SK-N-SH (cell line): ENCODE measurements at regions not wholly inside any gene's neighbourhood (a gene's known extent, or its start where the extent isn't known, plus 50 kb on each side); places are given as distances from the start of the nearest gene placed in this dataset.

Experiments
- CTCF ChIA-PET: fragments of 300-600, 350-600 bp; formaldehyde crosslinking; extraction: SDS; loops from one replicate; lab custom pipeline; 2021; lab: Yijun Ruan, JAX
- POLR2A ChIA-PET: fragments of 350-600 bp; sonication (Branson Sonifier 250); formaldehyde crosslinking; extraction: SDS; loops from one replicate; lab custom pipeline; 2020; ENCODE audit warnings: antibody characterized with exemption, inconsistent platforms; lab: Yijun Ruan, JAX
- DNase-seq: peaks from one replicate; pipeline ENCODE4 v3.0.0; 2012
- H2AFZ ChIP-seq: fragments of 200-600 bp; sonication (generic); 2 replicates; pipeline ENCODE4 v1.8.1; 2016; ENCODE audit warnings: antibody characterized with exemption, mild to moderate bottlenecking, low read depth
- H3F3A ChIP-seq: fragments of 200-600 bp; sonication (generic); replicated peaks from 2 replicates; pipeline ENCODE3; 2016; ENCODE audit warnings: antibody characterized with exemption, mild to moderate bottlenecking; ENCODE audit not compliant: insufficient read depth
- H3K27ac ChIP-seq, 2 experiments: fragments of 200-500 bp in 1 of 2; fragments of 200-600 bp in 1 of 2; sonication (Bioruptor generic) in 1 of 2; sonication (generic), shearing (Covaris generic) in 1 of 2; 2 replicates each; pipeline versions ENCODE4 v1.5.1 to v1.6.1; 2014 to 2016; ENCODE audit warnings: low read depth in 2 of 2, inconsistent platforms in 1 of 2, low read length in 1 of 2, mild to moderate bottlenecking in 1 of 2, mixed read lengths in 1 of 2
- H3K27me3 ChIP-seq: fragments of 200-600 bp; sonication (generic), shearing (Covaris generic); 2 replicates; pipeline ENCODE4 v1.6.1; 2016; ENCODE audit warnings: mixed run types; ENCODE audit not compliant: insufficient read depth
- H3K36me3 ChIP-seq, 2 experiments: fragments of 200-500 bp in 1 of 2; fragments of 200-600 bp in 1 of 2; sonication (Bioruptor generic) in 1 of 2; sonication (generic) in 1 of 2; replicated peaks in 1 of 2; 2 replicates each; pipeline versions ENCODE3 to v1.5.1; 2014 to 2016; ENCODE audit warnings: low read length in 1 of 2, mild to moderate bottlenecking in 1 of 2; ENCODE audit not compliant: insufficient read depth in 2 of 2, control insufficient read depth in 1 of 2
- H3K4me1 ChIP-seq, 2 experiments: fragments of 200-500 bp in 1 of 2; fragments of 200-600 bp in 1 of 2; sonication (Bioruptor generic) in 1 of 2; sonication (generic), shearing (Covaris generic) in 1 of 2; 2 replicates each; pipeline versions ENCODE4 v1.5.1 to v1.6.1; 2014 to 2016; ENCODE audit warnings: low read depth in 1 of 2, low read length in 1 of 2, mixed run types in 1 of 2; ENCODE audit not compliant: insufficient read depth in 2 of 2, control insufficient read depth in 1 of 2
- H3K4me2 ChIP-seq: fragments of 200-600 bp; sonication (generic), shearing (Covaris generic); 2 replicates; pipeline ENCODE4 v1.6.1; 2017; ENCODE audit warnings: mixed run types
- H3K4me3 ChIP-seq, 2 experiments: fragments of 200-500 bp in 1 of 2; fragments of 200-600 bp in 1 of 2; sonication (Bioruptor generic) in 1 of 2; sonication (generic), shearing (Covaris generic) in 1 of 2; 2 replicates each; pipeline versions ENCODE4 v1.5.1 to v1.8.1; 2014 to 2016; ENCODE audit warnings: low read depth in 2 of 2, inconsistent platforms in 1 of 2, low read length in 1 of 2, mild to moderate bottlenecking in 1 of 2, mixed read lengths in 1 of 2, moderate library complexity in 1 of 2
- H3K79me2 ChIP-seq: fragments of 200-600 bp; sonication (generic); 2 replicates; pipeline ENCODE4 v1.8.1; 2017; ENCODE audit warnings: mild to moderate bottlenecking; ENCODE audit not compliant: insufficient read depth
- H3K9ac ChIP-seq: fragments of 200-600 bp; sonication (generic); 2 replicates; pipeline ENCODE4 v1.6.1; 2017; ENCODE audit warnings: mixed run types
- H3K9me2 ChIP-seq: fragments of 200-600 bp; sonication (generic); 2 replicates; pipeline ENCODE4 v1.6.1; 2017; ENCODE audit warnings: mixed run types
- H3K9me3 ChIP-seq: fragments of 200-600 bp; sonication (generic); 2 replicates; pipeline ENCODE4 v1.6.1; 2017; ENCODE audit warnings: mixed run types, mild to moderate bottlenecking, moderate library complexity
- H4K20me1 ChIP-seq: fragments of 200-600 bp; sonication (generic); 2 replicates; pipeline ENCODE4 v1.6.1; 2017; ENCODE audit warnings: mild to moderate bottlenecking, mixed run types; ENCODE audit not compliant: insufficient read depth
- EZH2phosphoT487 ChIP-seq: fragments of 200-600 bp; sonication (generic); IDR thresholded peaks from 2 replicates; pipeline ENCODE4 v1.6.1; 2017; ENCODE audit warnings: low read depth, mixed run types, mild to moderate bottlenecking, antibody characterized with exemption, moderate library complexity, borderline replicate concordance
- JUND ChIP-seq: IDR thresholded peaks from 2 replicates; pipeline ENCODE4 v1.4.0; 2012
- NFIC ChIP-seq: IDR thresholded peaks from 2 replicates; pipeline ENCODE4 v1.4.0; 2012; ENCODE audit warnings: borderline replicate concordance
- RCOR1 ChIP-seq: fragments of 150-350 bp; IDR thresholded peaks from 2 replicates; pipeline ENCODE4 v1.6.1; 2017; ENCODE audit warnings: antibody characterized with exemption, low read length
- REST ChIP-seq: IDR thresholded peaks from 2 replicates; pipeline ENCODE4 v1.6.1; 2012; ENCODE audit warnings: mild to moderate bottlenecking, low read depth, low read length, moderate library complexity
- WGBS: methylation state at CpG from one replicate; pipeline ENCODE4 v1.1.6; 2017; ENCODE audit warnings: low lambda C conversion rate; 5-methylcytosine and 5-hydroxymethylcytosine counted together
- TF ChIP-seq, protein P1 (sequence below): fragments of 150-350 bp; IDR thresholded peaks from 2 replicates; pipeline ENCODE4 v1.6.1; 2016; ENCODE audit warnings: mild to moderate bottlenecking, low read depth, low read length
- TF ChIP-seq, protein P2 (sequence below): fragments of 200-600 bp; sonication (generic); IDR thresholded peaks from 2 replicates; pipeline ENCODE4 v1.6.1; 2017; ENCODE audit warnings: antibody characterized with exemption, mild to moderate bottlenecking, moderate library complexity

GRCh38 chr9:80839821-80840675, 849.3 kb downstream of the TLE1 start:
- POLR2A ChIA-PET = no interaction called here
- H3K27me3 ChIP-seq = no peaks in the 10 kb centered on the region
- CTCF ChIA-PET = interaction anchor here (0.9 to 1.3 kb wide), 2 partner anchors 12 kb away, joined by 3 read pairs; no protein-coding TSS in a partner anchor

More at GRCh38 chr9:80839821-80840675, 849.3 kb downstream of the TLE1 start:
- 30% methylated on average over 6 of the region's 6 CpGs for WGBS
- no peak overlapping the region for H2AFZ ChIP-seq
- no peak overlapping the region for H3K27ac ChIP-seq
- no peak for DNase-seq
- H3K9me3 ChIP-seq = no peaks in the 10 kb centered on the region
- no peaks in the 10 kb centered on the region for H3F3A ChIP-seq
- no peaks in the 10 kb centered on the region for H3K36me3 ChIP-seq
- no peaks in the 10 kb centered on the region for H3K4me1 ChIP-seq
- H3K4me3 ChIP-seq = no peak overlapping the region
- no peak for TF ChIP-seq NFIC
- no peak for TF ChIP-seq REST
- TF ChIP-seq EZH2phosphoT487 = no peak
- TF ChIP-seq JUND = no peak
- TF ChIP-seq, protein P1, sequence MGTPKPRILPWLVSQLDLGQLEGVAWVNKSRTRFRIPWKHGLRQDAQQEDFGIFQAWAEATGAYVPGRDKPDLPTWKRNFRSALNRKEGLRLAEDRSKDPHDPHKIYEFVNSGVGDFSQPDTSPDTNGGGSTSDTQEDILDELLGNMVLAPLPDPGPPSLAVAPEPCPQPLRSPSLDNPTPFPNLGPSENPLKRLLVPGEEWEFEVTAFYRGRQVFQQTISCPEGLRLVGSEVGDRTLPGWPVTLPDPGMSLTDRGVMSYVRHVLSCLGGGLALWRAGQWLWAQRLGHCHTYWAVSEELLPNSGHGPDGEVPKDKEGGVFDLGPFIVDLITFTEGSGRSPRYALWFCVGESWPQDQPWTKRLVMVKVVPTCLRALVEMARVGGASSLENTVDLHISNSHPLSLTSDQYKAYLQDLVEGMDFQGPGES = no peak
- TF ChIP-seq RCOR1 = no peak
- TF ChIP-seq, protein P2, sequence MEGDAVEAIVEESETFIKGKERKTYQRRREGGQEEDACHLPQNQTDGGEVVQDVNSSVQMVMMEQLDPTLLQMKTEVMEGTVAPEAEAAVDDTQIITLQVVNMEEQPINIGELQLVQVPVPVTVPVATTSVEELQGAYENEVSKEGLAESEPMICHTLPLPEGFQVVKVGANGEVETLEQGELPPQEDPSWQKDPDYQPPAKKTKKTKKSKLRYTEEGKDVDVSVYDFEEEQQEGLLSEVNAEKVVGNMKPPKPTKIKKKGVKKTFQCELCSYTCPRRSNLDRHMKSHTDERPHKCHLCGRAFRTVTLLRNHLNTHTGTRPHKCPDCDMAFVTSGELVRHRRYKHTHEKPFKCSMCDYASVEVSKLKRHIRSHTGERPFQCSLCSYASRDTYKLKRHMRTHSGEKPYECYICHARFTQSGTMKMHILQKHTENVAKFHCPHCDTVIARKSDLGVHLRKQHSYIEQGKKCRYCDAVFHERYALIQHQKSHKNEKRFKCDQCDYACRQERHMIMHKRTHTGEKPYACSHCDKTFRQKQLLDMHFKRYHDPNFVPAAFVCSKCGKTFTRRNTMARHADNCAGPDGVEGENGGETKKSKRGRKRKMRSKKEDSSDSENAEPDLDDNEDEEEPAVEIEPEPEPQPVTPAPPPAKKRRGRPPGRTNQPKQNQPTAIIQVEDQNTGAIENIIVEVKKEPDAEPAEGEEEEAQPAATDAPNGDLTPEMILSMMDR = no peak
- no peak overlapping the region for H3K9ac ChIP-seq
- H3K9me2 ChIP-seq = no peaks in the 10 kb centered on the region
- no peak overlapping the region for H3K4me2 ChIP-seq
- no peaks in the 10 kb centered on the region for H3K79me2 ChIP-seq
- H4K20me1 ChIP-seq = no peaks in the 10 kb centered on the region
